Naive thymus-derived CD8-positive, alpha-beta T cell (primary cell): ENCODE measurements at regions not wholly inside any gene's neighbourhood (a gene's known extent, or its start where the extent isn't known, plus 50 kb on each side); places are given as distances from the start of the nearest gene placed in this dataset.
A peak's percentile ranks its signal among the peaks of the same experiment; 100 is the strongest.
"Not testable (repeated sequence)": the region's sequence is repeated elsewhere in the genome, so short reads cannot be mapped to it uniquely, and the experiment has no call there.

Experiments
- ATAC-seq, 2 donors: fragments of 150-1000 bp; cut with Tn5 transposase in 1 of 2; sonication (Bioruptor Pico), chemical (Tn5 transposase) in 1 of 2; 1 replicate in 1 of 2; 2 replicates in 1 of 2; pipeline ENCODE4 v1.10.0; 2021; ENCODE audit warnings: mild to moderate bottlenecking in 2 of 2, moderate library complexity in 2 of 2
- POLR2A ChIA-PET: fragments of 350-600 bp; sonication (Branson Sonifier 250); formaldehyde crosslinking; loops from one replicate; lab custom pipeline; 2021; ENCODE audit warnings: antibody characterized with exemption; lab: Charles Lee
- DNase-seq, 10 donors: peaks; one replicate each; pipeline versions ENCODE4 v3.0.0 to v3.0.0-alpha.2; 2020 to 2022
- H3K27ac Mint-ChIP-seq, 10 donors: one replicate each; pipeline ENCODE4 v1.8.0; 2020 to 2022; ENCODE audit warnings: mild to moderate bottlenecking in 10 of 10, mixed read lengths in 10 of 10, moderate library complexity in 4 of 10, inconsistent platforms in 1 of 10
- H3K27me3 Mint-ChIP-seq, 5 donors: one replicate each; pipeline ENCODE4 v1.8.0; 2021 to 2022; ENCODE audit warnings: mixed read lengths in 5 of 5
- H3K36me3 Mint-ChIP-seq, 3 donors: one replicate each; pipeline ENCODE4 v1.8.0; 2020 to 2022; ENCODE audit warnings: mixed read lengths in 3 of 3, mild to moderate bottlenecking in 2 of 3, inconsistent platforms in 1 of 3
- H3K4me1 Mint-ChIP-seq, 4 donors: one replicate each; pipeline ENCODE4 v1.8.0; 2021 to 2022; ENCODE audit warnings: mixed read lengths in 4 of 4
- H3K4me3 Mint-ChIP-seq, 10 donors: one replicate each; pipeline ENCODE4 v1.8.0; 2020 to 2022; ENCODE audit warnings: mild to moderate bottlenecking in 10 of 10, mixed read lengths in 10 of 10, moderate library complexity in 6 of 10, inconsistent platforms in 1 of 10
- H3K9me3 Mint-ChIP-seq, 9 donors: one replicate each; pipeline ENCODE4 v1.8.0; 2020 to 2022; ENCODE audit warnings: mixed read lengths in 9 of 9, mild to moderate bottlenecking in 3 of 9, inconsistent platforms in 1 of 9, moderate library complexity in 1 of 9

- POLR2A ChIA-PET: no interaction called here
- Mint-ChIP-seq H3K27ac (peak overlapping the region in 3 of 10 donors; percentile 1 to 78 (median 69)), H3K4me1 (peaks cover 0 to 5% (median 0%) of the 10 kb centered on the region in 4 donors), H3K4me3 (no peak overlapping the region), H3K36me3 (no peaks in the 10 kb centered on the region), H3K27me3 (peaks cover 0 to 5% (median 0%) of the 10 kb centered on the region in 5 donors), H3K9me3 (no peaks in the 10 kb centered on the region)
- DNase-seq (no peak), ATAC-seq (no peak)
These were observed 165.0 kb downstream of the VEGFA start for GRCh38 chr6:43934803-43935602.

GRCh38 chr6:43934183-43934802 lies 164.3 kb downstream of the VEGFA start:
- POLR2A ChIA-PET: no interaction called here
- H3K27me3 Mint-ChIP-seq: peaks cover 0 to 5% (median 0%) of the 10 kb centered on the region in 5 donors
- H3K4me1 Mint-ChIP-seq: peaks cover 0 to 5% (median 0%) of the 10 kb centered on the region in 4 donors
- H3K36me3 Mint-ChIP-seq: no peaks in the 10 kb centered on the region
- H3K9me3 Mint-ChIP-seq: no peaks in the 10 kb centered on the region
- ATAC-seq (no peak), DNase-seq (no peak)
- H3K27ac Mint-ChIP-seq: no peak overlapping the region
- H3K4me3 Mint-ChIP-seq: no peak overlapping the region

DNA sequence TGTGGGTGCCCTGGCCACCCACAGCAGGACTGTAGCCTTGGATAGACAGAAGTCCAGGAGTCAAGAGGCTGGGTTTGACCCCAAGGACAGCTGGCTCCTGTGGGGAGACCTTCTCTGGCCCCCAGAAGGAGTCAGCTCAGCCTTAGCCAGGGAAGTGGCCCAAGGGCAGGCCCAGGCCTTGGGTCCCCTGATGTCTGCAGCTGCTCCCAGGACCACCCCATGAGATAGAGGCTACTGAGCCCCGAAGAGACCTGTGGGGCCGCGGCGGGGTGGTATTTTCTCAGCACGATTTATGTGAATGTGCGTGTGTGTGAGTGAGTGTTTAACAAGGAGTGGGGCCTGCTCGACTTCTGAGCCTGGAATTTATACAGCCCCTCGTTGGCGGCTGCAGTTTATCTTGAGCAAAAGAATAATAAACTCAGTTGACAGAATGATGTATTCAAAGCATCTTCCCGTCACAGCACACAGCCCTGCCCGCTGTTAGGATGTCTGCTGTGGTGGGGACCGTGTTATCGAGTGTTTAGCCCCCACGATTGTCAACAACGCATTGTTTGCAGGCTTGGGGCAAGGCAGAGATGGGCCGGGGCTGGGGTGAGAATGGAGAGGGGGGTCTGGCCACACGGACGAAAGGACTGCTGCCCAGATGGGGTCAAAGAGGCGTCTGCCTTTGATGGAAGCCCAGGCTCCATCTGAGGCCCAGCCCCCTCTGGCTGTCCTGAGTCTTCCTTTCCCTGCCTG lies 163.3 kb downstream of the VEGFA start:
- no peak overlapping the region for H3K27ac Mint-ChIP-seq
- H3K4me1 Mint-ChIP-seq: peaks cover 0 to 7% (median 1%) of the 10 kb centered on the region in 4 donors
- no peak for ATAC-seq
- peaks cover 0 to 4% (median 0%) of the 10 kb centered on the region in 5 donors for H3K27me3 Mint-ChIP-seq
- POLR2A ChIA-PET: no interaction called here
- H3K36me3 Mint-ChIP-seq: no peaks in the 10 kb centered on the region
- H3K9me3 Mint-ChIP-seq: no peaks in the 10 kb centered on the region
- H3K4me3 Mint-ChIP-seq: no peak overlapping the region
- DNase-seq: peak in 1 of 10 donors; percentile 28

- POLR2A ChIA-PET: no interaction called here
- H3K36me3 Mint-ChIP-seq: no peaks in the 10 kb centered on the region
- DNase-seq: no peak
- H3K9me3 Mint-ChIP-seq: no peaks in the 10 kb centered on the region
- H3K4me3 Mint-ChIP-seq: no peak overlapping the region
- H3K4me1 Mint-ChIP-seq: peaks cover 3 to 10% (median 8%) of the 10 kb centered on the region in 4 donors
- H3K27me3 Mint-ChIP-seq: no peaks in the 10 kb centered on the region
- ATAC-seq: no peak
- no peak overlapping the region for H3K27ac Mint-ChIP-seq
These were observed 162.5 kb downstream of the VEGFA start for GRCh38 chr6:43932259-43933147.

DNA sequence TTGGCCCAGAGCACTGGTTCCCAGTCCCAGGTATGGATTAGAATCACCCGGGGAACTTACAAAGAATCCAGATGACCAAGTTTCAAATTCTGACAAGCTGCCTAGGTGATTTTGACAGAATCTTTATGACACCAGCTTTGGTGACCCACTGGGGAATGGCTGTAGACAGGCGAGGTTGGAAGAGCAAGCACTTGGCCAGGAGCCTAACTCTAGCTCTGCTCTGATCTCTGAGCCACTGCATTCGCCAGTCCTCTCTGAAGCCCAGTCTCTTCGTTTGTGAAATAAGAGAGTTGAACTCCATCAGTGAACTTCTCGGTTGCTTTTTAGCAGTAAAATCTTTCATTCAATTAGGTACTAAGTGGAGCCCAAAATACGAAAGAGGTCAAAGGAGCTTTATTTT lies 161.2 kb downstream of the VEGFA start:
- Mint-ChIP-seq H3K9me3 (no peaks in the 10 kb centered on the region), H3K27ac (peak overlapping the region in 1 of 10 donors; percentile 38), H3K36me3 (no peaks in the 10 kb centered on the region), H3K27me3 (no peaks in the 10 kb centered on the region), H3K4me3 (no peak overlapping the region), H3K4me1 (peaks cover 8 to 21% (median 14%) of the 10 kb centered on the region in 4 donors)
- POLR2A ChIA-PET: no interaction called here
- ATAC-seq (no peak), DNase-seq (no peak)

DNA sequence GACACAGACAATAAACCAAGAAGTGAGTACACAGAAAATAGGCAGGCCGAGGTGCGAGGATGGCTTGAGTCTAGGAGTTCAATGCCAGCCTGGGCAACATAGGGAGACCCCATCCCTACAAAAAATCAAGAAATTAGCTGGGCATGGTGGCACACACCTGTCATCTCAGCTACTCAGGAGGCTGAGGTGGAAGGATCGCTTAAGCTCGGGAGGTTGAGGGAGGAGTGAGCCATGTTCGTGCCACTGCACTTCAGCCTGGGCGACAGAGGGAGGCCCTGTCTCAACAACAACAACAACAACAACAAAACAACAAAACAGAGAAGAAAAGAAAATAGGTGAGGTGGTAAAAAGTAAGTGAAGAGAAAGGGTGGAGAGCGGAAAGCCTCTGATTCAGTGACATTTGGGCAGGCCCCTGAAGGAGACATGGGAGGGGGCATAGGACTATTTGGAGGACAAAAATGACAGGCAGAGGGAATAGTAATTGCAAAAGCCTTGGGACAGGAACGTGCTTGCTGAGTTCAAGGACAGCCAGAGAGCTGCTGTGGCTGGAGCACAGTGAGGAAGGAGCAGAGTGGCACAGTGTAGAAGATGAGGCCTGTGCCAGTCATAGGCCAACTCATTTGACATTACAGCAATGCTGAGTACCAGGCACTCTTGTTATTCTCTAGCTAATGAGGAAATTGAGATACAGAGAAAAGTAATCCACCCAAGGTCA lies 160.6 kb downstream of the VEGFA start:
- H3K4me3 Mint-ChIP-seq: no peak overlapping the region
- DNase-seq (peak in 1 of 10 donors; percentile 4), ATAC-seq (no peak)
- H3K27ac Mint-ChIP-seq: peak overlapping the region in 3 of 10 donors; percentile 34 to 38 (median 34)
- peaks cover 10 to 21% (median 13%) of the 10 kb centered on the region in 4 donors for H3K4me1 Mint-ChIP-seq
- no peaks in the 10 kb centered on the region for H3K27me3 Mint-ChIP-seq
- H3K36me3 Mint-ChIP-seq: no peaks in the 10 kb centered on the region
- POLR2A ChIA-PET: no interaction called here
- H3K9me3 Mint-ChIP-seq: no peaks in the 10 kb centered on the region

GRCh38 chr6:43929511-43929910 lies 159.5 kb downstream of the VEGFA start:
- H3K27me3 Mint-ChIP-seq: no peaks in the 10 kb centered on the region

GRCh38 chr6:43927532-43928210 lies 157.7 kb downstream of the VEGFA start:
- POLR2A ChIA-PET: no interaction called here
- DNase-seq: no peak
- Mint-ChIP-seq H3K4me3 (no peak overlapping the region), H3K9me3 (no peaks in the 10 kb centered on the region), H3K27ac (peak overlapping the region in 5 of 10 donors; percentile 9 to 81 (median 41)), H3K36me3 (no peaks in the 10 kb centered on the region), H3K4me1 (peaks cover 21 to 41% (median 35%) of the 10 kb centered on the region in 4 donors), H3K27me3 (no peaks in the 10 kb centered on the region)
- ATAC-seq: no peak

More at GRCh38 chr6:43929511-43929910, 159.5 kb downstream of the VEGFA start:
- Mint-ChIP-seq H3K9me3 (no peaks in the 10 kb centered on the region), H3K27ac (no peak overlapping the region), H3K4me1 (peaks cover 16 to 23% (median 17%) of the 10 kb centered on the region in 4 donors), H3K4me3 (no peak overlapping the region), H3K36me3 (no peaks in the 10 kb centered on the region)
- no peak for ATAC-seq
- DNase-seq: no peak
- POLR2A ChIA-PET: no interaction called here

DNA sequence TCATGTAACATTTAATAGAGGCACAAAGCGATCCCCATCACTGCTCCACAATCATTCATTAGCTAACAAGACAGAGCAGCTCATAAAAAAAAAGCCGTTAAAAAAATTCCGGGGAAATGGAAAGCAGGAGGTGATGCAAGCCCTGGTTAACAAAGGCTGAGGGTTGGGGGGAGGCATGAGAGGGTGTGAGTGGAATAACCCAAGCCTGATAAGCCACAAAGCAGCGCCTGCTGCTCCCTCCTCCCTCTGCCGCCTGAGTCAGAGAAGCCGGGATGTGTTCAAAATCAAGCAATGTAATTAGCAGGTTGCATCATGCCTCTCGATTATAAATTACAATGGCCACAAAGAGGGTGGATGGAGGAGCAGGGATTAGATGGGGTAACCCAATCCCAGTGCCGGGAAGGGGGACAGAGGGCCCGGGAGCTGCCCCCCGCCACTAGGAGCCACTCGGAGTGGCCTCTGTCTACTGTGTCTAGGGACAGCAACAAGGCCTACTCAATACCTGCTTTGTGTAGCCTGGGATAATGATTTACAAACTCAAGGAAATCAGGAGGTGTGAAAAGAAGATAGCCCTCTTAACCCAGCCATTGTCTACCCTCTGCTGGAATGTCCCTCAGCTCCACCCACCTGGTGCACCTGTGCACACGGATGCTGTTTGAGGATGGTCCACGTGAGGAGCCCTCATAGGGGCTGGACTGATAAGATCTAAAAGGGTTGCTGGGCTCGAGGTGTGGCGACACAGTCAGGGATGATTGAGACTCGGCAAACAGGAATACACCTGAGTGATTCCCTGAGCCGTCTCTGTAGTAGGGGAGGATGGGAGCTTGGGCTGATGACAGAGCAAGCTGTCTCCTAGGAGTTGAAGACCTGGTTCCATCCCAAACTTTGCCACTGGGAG lies 156.9 kb downstream of the VEGFA start:
- Mint-ChIP-seq H3K4me1 (peaks cover 21 to 41% (median 36%) of the 10 kb centered on the region in 4 donors), H3K27me3 (no peaks in the 10 kb centered on the region), H3K4me3 (no peak overlapping the region), H3K36me3 (no peaks in the 10 kb centered on the region), H3K27ac (no peak overlapping the region), H3K9me3 (no peaks in the 10 kb centered on the region)
- ATAC-seq (no peak), DNase-seq (no peak)
- POLR2A ChIA-PET: no interaction called here

- ATAC-seq, H3K36me3 Mint-ChIP-seq, H3K4me3 Mint-ChIP-seq, H3K27me3 Mint-ChIP-seq, POLR2A ChIA-PET, H3K9me3 Mint-ChIP-seq, DNase-seq: not testable (repeated sequence)
- Mint-ChIP-seq H3K27ac (peak overlapping the region in 1 of 10 donors; percentile 33), H3K4me1 (peaks cover 25 to 41% (median 37%) of the 10 kb centered on the region in 4 donors)
These were observed 155.7 kb downstream of the VEGFA start for GRCh38 chr6:43925636-43926139.
